ENCODE measurements at regions not wholly inside any gene's neighbourhood (a gene's known extent, or its start where the extent isn't known, plus 50 kb on each side); places are given as distances from the start of the nearest gene placed in this dataset.
"Not testable (repeated sequence)": the region's sequence is repeated elsewhere in the genome, so short reads cannot be mapped to it uniquely, and the experiment has no call there.

DNA sequence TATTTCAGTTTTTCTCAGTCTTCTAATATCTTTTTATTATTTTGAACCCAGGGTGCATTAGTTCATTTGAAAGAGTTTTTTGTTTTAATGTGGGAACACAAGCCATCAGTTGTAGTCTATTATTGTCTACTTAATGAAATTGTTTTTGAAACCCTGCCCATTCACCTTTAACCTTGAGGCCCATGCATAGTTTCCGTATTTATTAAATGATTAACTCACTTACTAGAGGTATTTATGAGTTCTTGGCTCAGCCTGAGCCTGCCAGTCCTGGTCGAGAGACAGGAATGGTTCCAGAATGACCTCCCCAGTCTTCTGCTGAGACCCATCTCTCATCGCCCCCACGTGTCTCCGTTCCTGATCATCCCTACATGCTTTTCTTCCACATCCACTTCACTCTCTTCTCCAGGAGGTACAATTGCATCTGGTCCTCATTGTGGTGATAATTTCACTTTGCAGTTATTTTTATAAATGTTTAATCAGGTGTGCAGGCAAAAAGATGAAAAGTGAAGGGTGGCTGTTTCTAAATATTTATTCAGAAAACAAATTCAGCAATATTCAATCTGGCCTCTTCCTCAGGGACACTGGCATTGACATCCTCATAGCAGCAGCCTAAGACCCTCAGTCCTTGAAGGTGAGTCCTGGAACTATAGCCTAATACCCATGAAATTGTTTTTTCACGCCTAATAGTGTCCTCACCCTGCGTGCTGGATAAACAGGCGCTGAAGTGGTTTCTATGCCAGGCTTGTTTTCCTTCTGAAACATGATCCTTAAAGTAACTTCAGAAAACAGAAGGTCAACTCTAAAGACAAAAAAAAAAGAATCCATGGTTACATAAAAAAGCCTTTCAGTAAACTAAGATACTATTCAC is 112.8 kb downstream of the KDR start:
- no peak for TF ChIP-seq POLR2AphosphoS5 (IDR thresholded peaks at IDR 0.05; ENCODE audit: low read depth, low read length)
- TF ChIP-seq TAF1 (IDR thresholded peaks at IDR 0.05; ENCODE audit: borderline replicate concordance, low read depth, low read length): no peak
- TF ChIP-seq POLR2A (IDR thresholded peaks at IDR 0.05; ENCODE audit: low read depth, low read length): no peak
- FAIRE-seq (no peak), DNase-seq (ENCODE audit: insufficient read length) (no peak)

DNA sequence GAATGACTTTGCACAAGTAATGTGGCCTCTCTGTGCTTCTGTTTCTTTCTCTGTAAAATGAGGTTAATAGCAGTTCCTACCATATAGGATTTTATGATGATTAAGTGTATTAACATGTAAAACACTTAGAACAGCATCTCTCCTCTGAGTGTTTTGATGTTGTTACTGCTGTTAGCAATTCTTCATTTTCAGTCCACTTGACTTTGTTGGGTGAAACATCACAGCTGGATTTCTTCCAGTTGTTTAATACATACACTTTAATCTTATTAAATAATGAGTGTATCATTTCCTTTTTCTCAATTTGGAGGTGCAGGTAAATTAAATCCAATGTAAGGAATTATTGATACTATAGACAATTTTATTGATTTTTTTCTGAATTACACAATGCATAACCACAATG is 113.6 kb downstream of the KDR start:
- FAIRE-seq (no peak), DNase-seq (ENCODE audit: insufficient read length) (no peak)
- TF ChIP-seq POLR2A (IDR thresholded peaks at IDR 0.05; ENCODE audit: low read depth, low read length): no peak

DNA sequence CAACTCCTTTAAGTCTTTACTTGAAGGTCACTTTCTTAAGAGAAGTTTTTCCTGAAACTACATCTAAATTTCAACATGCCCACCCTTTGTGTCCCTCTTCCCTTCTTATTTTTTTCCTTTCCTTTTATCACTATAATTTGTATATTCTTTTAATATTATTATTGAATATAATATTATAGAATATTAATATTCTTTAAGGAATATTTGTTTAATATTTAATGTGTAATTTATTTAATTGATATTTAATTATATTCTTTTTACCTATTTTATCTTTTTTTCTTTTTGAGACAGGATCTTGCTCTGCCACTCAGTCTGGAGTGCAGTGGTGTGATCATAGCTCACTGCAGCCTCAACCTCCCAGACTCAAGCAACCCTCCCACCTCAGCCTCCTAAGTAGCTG is 114.8 kb downstream of the KDR start:
- no peak for DNase-seq (ENCODE audit: insufficient read length)
- FAIRE-seq: no peak
- TF ChIP-seq TAF1 (IDR thresholded peaks at IDR 0.05; ENCODE audit: borderline replicate concordance, low read depth, low read length) (no peak), POLR2A (IDR thresholded peaks at IDR 0.05; ENCODE audit: low read depth, low read length) (no peak)

DNA sequence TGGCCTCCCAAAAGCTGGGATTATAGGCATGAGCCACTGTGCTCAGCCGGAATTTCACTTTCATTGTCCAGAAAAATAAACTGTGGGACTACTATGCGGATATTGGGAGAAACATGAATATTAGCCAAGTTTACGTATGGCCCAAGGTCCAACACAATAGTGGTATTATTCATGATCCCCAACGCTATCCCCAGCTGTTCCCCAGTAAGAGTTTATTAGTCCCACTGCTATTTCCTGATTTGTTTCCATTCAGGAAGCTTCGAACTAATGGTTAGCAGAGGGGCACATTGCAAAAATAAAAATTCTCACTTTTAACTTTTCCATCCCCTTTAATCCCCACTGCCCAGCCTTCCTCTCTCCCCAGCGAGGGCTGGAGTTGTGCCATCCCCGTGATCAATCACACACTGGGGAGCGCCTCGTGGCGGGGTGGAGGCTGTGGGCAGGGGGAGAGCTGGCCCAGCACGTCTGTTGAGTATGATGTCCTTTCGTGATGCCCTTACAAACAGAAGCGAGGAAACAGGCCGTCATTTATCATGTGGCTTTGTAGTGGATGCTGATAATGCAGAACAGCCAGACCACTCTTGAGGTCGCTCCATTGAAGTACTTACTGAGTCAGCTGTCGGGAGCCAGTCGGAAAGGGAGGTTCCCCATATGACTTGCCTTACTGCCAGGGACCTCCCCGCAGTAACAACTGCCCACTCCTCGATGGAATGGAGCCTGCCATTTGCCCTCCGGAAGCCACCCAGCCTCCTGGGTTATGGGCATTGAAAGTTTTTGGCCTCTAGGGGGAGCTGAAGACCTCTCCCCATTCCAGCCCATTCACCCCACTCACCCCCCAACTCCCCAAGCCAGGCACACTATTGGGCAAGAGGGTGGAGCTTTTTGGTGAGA is 117.0 kb downstream of the KDR start:
- no peak for FAIRE-seq
- TF ChIP-seq POLR2A (IDR thresholded peaks at IDR 0.05; ENCODE audit: low read depth, low read length) (no peak), POLR2AphosphoS5 (IDR thresholded peaks at IDR 0.05; ENCODE audit: low read depth, low read length) (no peak), TAF1 (IDR thresholded peaks at IDR 0.05; ENCODE audit: borderline replicate concordance, low read depth, low read length) (no peak)
- peak; percentile 11 for DNase-seq (ENCODE audit: insufficient read length)

DNA sequence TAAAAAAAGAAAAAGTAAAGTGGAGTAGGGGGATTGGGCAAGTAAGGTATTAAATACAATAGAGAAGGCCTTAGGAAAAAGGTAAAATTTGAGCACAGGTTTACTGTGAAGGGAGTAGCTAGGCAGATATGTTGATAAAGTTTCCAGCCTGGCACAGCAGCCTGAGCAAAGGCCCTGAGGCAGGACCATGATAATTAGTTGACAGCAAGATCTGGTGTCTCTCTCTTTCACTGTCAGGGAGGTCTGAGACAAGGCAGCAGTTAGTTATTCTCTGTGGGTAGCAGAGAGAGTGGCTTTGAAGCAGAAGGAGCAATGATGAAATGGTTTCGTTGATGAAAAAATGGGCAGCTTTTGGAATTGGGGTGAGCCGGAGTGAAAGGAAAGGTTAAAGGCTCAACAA is 119.5 kb downstream of the KDR start:
- DNase-seq (ENCODE audit: insufficient read length) (no peak), FAIRE-seq (no peak)
- TF ChIP-seq POLR2AphosphoS5 (IDR thresholded peaks at IDR 0.05; ENCODE audit: low read depth, low read length) (no peak), POLR2A (IDR thresholded peaks at IDR 0.05; ENCODE audit: low read depth, low read length) (no peak), TAF1 (IDR thresholded peaks at IDR 0.05; ENCODE audit: borderline replicate concordance, low read depth, low read length) (no peak)

DNA sequence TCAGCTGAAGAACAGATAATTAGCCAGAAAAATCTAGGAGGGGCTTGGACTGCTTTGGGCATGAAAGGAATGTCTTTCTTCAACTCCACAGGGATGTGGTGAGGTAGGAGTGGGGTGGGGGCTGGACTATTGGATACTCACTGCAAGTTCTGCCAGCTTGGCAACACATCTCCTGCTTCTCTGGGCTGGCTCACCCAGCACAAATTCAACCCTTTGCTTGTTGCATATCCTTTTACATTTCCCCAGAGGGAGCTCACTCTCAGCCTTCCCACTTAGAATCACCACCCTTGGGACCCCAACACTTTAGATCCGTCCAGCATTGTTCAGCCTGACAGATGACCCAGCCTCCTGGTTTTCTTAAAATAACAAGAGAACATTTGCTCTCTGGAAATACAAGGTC is 120.6 kb downstream of the KDR start:
- DNase-seq (ENCODE audit: insufficient read length) (no peak), FAIRE-seq (no peak)
- TF ChIP-seq TAF1 (IDR thresholded peaks at IDR 0.05; ENCODE audit: borderline replicate concordance, low read depth, low read length) (no peak), POLR2A (IDR thresholded peaks at IDR 0.05; ENCODE audit: low read depth, low read length) (no peak), POLR2AphosphoS5 (IDR thresholded peaks at IDR 0.05; ENCODE audit: low read depth, low read length) (no peak)

DNA sequence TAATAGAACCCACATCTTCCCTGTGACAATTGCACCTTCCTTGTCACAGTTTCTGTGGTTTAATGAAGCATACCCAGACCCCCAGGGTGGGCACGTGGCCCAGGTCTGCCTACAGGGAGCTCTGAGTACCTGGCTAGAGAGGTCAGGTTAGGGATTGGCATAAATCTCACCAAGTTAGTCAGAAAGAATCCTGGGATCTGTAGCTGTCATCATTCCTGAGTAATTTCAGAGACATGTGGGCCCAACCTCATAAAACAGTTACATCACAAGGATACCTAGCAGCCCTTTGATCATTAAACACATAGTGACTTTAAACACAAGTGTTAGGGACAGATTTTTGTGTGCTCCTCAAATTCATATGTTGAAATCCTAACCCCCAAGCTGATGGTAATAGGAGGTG is 123.0 kb downstream of the KDR start:
- no peak for FAIRE-seq
- no peak for DNase-seq (ENCODE audit: insufficient read length)
- no peak for TF ChIP-seq TAF1 (IDR thresholded peaks at IDR 0.05; ENCODE audit: borderline replicate concordance, low read depth, low read length)
- no peak for TF ChIP-seq POLR2AphosphoS5 (IDR thresholded peaks at IDR 0.05; ENCODE audit: low read depth, low read length)
- no peak for TF ChIP-seq POLR2A (IDR thresholded peaks at IDR 0.05; ENCODE audit: low read depth, low read length)

DNA sequence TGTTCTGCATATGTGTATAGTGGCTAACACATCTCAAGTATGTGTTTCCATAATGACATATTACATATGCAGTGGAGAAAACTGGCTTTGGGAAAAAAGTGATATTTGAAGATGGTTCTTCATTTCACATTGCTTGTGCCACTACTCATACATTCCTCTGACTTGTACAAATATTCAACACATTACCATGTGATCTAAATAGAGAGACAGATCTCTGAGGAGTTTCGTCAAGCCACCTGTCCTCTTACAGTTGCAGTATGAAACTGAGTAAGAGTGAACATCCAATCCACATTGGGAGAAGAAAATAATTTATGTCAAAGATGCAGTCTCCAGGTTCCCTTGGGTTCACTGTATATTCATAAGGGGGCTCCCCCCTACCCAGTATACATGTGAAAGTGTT is 123.9 kb downstream of the KDR start:
- no peak for DNase-seq (ENCODE audit: insufficient read length)
- FAIRE-seq: no peak
- TF ChIP-seq POLR2AphosphoS5 (IDR thresholded peaks at IDR 0.05; ENCODE audit: low read depth, low read length) (no peak), TAF1 (IDR thresholded peaks at IDR 0.05; ENCODE audit: borderline replicate concordance, low read depth, low read length) (no peak), POLR2A (IDR thresholded peaks at IDR 0.05; ENCODE audit: low read depth, low read length) (no peak)

DNA sequence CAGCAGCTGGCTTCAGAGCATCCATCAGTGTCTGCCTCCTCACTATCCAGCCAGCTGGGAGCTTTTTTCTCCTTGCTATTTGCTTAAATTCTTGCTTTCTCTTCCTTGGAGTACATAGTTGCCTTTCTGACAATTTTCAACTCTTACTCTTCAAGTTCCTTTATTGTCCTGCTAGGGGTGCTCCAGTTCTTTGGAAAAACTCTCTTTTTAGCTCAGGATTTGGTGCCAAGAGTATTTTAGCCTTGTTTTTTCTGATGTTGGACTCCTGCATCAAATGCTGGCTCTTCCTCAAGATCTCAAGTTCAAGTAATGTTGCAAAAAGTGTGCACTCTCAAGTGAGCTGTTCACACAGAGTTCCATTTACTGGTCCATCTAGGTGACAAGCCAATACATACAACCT is 126.4 kb downstream of the KDR start:
- DNase-seq (ENCODE audit: insufficient read length) (no peak), FAIRE-seq (no peak)
- TF ChIP-seq POLR2AphosphoS5 (IDR thresholded peaks at IDR 0.05; ENCODE audit: low read depth, low read length) (no peak), TAF1 (IDR thresholded peaks at IDR 0.05; ENCODE audit: borderline replicate concordance, low read depth, low read length) (no peak), POLR2A (IDR thresholded peaks at IDR 0.05; ENCODE audit: low read depth, low read length) (no peak)

DNA sequence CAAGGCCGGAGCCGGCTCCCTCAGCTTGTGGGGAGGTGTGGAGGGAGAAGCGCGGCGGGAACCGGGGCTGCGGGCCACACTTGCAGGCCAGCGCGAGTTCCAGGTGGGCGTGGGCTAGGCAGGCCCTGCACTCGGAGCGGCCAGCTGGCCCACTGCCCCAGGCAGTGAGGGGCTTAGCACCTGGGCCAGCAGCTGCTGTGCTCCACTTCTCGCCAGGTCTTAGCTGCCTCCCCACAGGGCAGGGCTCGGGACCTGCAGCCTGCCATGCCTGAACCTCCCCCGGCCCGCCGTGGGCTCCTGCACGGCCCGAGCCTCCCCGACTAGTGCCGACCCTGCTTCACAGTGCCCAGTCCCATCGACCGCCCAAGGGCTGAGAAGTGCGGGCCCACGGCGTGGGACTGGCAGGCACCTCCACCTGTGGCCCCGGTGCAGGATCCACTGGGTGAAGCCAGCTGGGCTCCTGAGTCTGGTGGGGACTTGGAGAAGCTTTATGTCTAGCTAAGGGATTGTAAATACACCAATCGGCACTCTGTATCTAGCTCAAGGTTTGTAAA is 131.8 kb downstream of the KDR start:
- not testable (repeated sequence) for FAIRE-seq; DNase-seq (ENCODE audit: insufficient read length)

DNA sequence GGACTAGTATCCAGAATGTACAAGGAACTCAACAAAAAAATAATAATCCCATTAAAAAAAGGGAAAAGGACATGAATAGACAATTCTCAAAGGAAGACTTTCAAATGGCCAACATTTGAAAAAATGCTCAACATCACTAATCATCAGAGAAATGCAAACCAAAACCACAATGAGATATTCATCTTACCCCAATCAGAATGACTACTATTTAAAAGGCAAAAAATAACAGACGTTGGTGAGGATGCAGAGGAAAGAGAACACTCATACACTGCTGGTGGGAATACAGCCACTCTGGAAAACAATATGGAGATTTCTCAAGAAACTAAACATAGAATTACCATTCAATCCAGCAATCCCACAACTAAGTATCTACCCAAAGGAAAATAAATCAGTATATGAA is 133.1 kb downstream of the KDR start:
- FAIRE-seq (no peak), DNase-seq (ENCODE audit: insufficient read length) (no peak)
- TF ChIP-seq POLR2AphosphoS5 (IDR thresholded peaks at IDR 0.05; ENCODE audit: low read depth, low read length) (no peak), TAF1 (IDR thresholded peaks at IDR 0.05; ENCODE audit: borderline replicate concordance, low read depth, low read length) (no peak), POLR2A (IDR thresholded peaks at IDR 0.05; ENCODE audit: low read depth, low read length) (no peak)

DNA sequence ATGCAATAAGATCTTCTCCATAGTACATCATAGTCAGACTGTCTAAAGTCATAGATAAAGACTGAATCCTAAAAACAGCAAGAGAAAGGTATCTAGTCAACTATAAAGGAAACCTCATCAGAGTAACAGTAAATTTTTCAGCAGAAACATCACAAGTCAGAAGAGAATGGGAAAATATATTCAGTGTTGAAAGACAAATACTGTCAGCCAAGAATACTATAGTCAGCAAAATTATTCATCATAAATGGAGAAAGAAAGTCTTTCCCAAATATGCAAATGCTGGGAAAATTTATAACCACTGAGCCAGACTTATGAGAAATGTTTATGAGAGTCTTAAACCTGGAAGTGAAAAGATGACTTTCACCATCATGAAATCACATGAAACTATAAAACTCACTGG is 136.7 kb downstream of the KDR start:
- DNase-seq (ENCODE audit: insufficient read length) (no peak), FAIRE-seq (no peak)
- TF ChIP-seq TAF1 (IDR thresholded peaks at IDR 0.05; ENCODE audit: borderline replicate concordance, low read depth, low read length) (no peak), POLR2AphosphoS5 (IDR thresholded peaks at IDR 0.05; ENCODE audit: low read depth, low read length) (no peak), POLR2A (IDR thresholded peaks at IDR 0.05; ENCODE audit: low read depth, low read length) (no peak)
